B cell (primary cell): ENCODE measurements at regions not wholly inside any gene's neighbourhood (a gene's known extent, or its start where the extent isn't known, plus 50 kb on each side); places are given as distances from the start of the nearest gene placed in this dataset.

Experiments used
- EZH2 ChIP-seq: IDR thresholded peaks from 2 replicates; pipeline ENCODE4 v1.6.1; 2012; ENCODE audit warnings: borderline replicate concordance, low read depth, mild to moderate bottlenecking, moderate library complexity, low read length; ENCODE audit not compliant: insufficient read depth, poor library complexity, severe bottlenecking
- TF ChIP-seq, protein P1 (sequence below): fragments of 200-600 bp; IDR thresholded peaks from one replicate; pipeline ENCODE4 v1.8.0; 2022; ENCODE audit warnings: antibody characterized with exemption, mild to moderate bottlenecking

DNA sequence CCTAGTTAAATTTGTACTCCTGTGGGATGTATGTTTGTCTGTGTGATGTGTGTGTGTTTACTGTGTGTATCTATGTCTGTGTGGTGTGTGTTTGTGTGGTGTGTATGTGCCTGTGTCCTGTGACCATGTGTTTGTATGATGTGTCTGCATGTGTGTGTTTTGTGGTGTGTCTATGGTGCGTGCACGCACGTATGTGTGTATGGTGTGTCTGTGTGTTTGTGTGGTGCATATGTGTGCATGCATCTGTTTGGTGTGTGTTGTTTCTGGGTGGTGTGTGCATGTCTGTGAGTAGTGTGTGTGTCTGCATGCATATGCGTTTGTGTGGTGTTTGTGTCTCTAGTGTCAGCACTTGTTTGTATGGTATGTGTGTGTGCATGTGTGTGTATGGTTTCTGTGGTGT is 174.2 kb upstream of the RBFOX1 start:
- TF ChIP-seq, protein P1, sequence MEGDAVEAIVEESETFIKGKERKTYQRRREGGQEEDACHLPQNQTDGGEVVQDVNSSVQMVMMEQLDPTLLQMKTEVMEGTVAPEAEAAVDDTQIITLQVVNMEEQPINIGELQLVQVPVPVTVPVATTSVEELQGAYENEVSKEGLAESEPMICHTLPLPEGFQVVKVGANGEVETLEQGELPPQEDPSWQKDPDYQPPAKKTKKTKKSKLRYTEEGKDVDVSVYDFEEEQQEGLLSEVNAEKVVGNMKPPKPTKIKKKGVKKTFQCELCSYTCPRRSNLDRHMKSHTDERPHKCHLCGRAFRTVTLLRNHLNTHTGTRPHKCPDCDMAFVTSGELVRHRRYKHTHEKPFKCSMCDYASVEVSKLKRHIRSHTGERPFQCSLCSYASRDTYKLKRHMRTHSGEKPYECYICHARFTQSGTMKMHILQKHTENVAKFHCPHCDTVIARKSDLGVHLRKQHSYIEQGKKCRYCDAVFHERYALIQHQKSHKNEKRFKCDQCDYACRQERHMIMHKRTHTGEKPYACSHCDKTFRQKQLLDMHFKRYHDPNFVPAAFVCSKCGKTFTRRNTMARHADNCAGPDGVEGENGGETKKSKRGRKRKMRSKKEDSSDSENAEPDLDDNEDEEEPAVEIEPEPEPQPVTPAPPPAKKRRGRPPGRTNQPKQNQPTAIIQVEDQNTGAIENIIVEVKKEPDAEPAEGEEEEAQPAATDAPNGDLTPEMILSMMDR, result no peak
- no peak for TF ChIP-seq EZH2
